ENCODE measurements at regions not wholly inside any gene's neighbourhood (a gene's known extent, or its start where the extent isn't known, plus 50 kb on each side); places are given as distances from the start of the nearest gene placed in this dataset.
A peak's percentile ranks its signal among the peaks of the same experiment; 100 is the strongest.

- TF ChIP-seq PATZ1 (tag by site-specific recombination; IDR thresholded peaks at IDR 0.05) (peak; percentile 31; the same call in 1 of the 2 replicates), ZNF433 (tag by site-specific recombination; IDR thresholded peaks at IDR 0.05; ENCODE audit: low read depth) (no peak), ZNF580 (tag by site-specific recombination; IDR thresholded peaks at IDR 0.05) (peak; percentile 72; the same call in 1 of the 2 replicates), ZNF596 (tag by site-specific recombination; IDR thresholded peaks at IDR 0.05) (peak; percentile 61), OVOL3 (tag by site-specific recombination; IDR thresholded peaks at IDR 0.05) (peak; percentile 83)
Measured at GRCh38 chrX:74179499-74179898, 124.5 kb upstream of the ZCCHC13 start (continued).

DNA sequence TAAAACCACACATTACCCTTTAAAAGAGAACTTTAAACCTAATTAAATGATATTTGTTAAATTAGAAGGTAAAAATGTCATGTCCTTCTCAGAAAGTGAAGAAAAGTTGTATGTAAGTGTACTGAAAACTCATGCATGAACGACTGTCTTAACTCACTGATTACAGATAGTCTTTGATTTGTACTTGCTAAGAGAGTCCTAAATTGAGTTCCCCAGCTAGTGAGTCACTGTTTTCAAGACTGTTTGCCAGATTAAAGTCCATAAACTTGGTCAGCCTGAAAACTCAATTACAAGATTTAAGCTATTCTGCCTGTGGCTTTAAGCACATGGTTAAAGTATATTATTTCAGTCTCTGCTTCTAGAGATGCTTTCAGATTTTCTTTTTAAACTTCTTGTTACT is 124.9 kb upstream of the ZCCHC13 start:
- CTCF ChIA-PET: interaction anchor here (1.3 kb wide), 1 partner anchor 45 kb away, joined by 6 read pairs; no protein-coding TSS in a partner anchor
- peak overlapping the region; percentile 51 for H3K27ac ChIP-seq (ENCODE audit: extremely low read depth, low read depth, low read length)
- no peak overlapping the region for H3K4me3 ChIP-seq (ENCODE audit: low read depth, low read length)
- no peaks in the 10 kb centered on the region; the same call in 1 of the 2 replicates for H3K9me3 ChIP-seq (ENCODE audit: control insufficient read depth, insufficient read depth, low read depth, low read length)
- H3K36me3 ChIP-seq (ENCODE audit: control insufficient read depth in 2 of 2, insufficient read depth in 1 of 2, low read length in 2 of 2): no peaks in the 10 kb centered on the region
- peaks cover 6% of the 10 kb centered on the region; the same call in 1 of the 2 replicates for H3K4me1 ChIP-seq (ENCODE audit: control insufficient read depth, insufficient read depth, low read length)
- TF ChIP-seq ZBTB44 (tag by site-specific recombination; IDR thresholded peaks at IDR 0.05) (peak; percentile 51; the same call in 1 of the 2 replicates), ZBTB10 (tag by site-specific recombination; IDR thresholded peaks at IDR 0.05) (no peak)
- POLR2A ChIA-PET: no interaction called here

DNA sequence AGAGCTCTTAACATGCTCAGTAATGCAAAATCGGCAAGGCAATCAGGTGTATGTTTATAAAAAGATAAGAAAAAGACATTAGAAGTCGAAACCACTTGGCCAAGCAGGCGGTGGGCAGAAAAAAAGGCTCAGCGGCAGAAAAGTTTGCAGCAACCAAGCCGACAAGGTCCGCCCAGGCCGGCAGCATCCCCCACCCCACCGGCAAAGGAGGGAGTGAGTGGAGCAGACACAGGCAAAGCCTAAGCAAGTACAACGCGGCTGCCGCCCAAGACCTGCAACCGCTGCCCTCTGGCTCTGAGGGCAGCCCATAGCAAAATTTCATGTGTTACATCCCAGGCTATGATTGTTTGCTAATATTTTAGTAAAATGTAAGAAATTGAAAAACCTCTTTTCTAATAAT is 125.4 kb upstream of the ZCCHC13 start:
- CTCF ChIA-PET: interaction anchor here (1.3 kb wide), 1 partner anchor 44 kb away, joined by 6 read pairs; no protein-coding TSS in a partner anchor
- peak overlapping the region; percentile 60 for H3K27ac ChIP-seq (ENCODE audit: extremely low read depth, low read depth, low read length)
- no peak overlapping the region for H3K4me3 ChIP-seq (ENCODE audit: low read depth, low read length)
- H3K36me3 ChIP-seq (ENCODE audit: control insufficient read depth in 2 of 2, insufficient read depth in 1 of 2, low read length in 2 of 2): no peaks in the 10 kb centered on the region
- H3K4me1 ChIP-seq (ENCODE audit: control insufficient read depth, insufficient read depth, low read length): peaks cover 6% of the 10 kb centered on the region; the same call in 1 of the 2 replicates
- POLR2A ChIA-PET: no interaction called here
- H3K9me3 ChIP-seq (ENCODE audit: control insufficient read depth, insufficient read depth, low read depth, low read length): no peaks in the 10 kb centered on the region; the same call in 1 of the 2 replicates
- TF ChIP-seq ZNF843 (tag by site-specific recombination; IDR thresholded peaks at IDR 0.05) (0 out of 2 replicates have a peak, but pooled peaks have one; percentile 13), ZNF132 (tag by site-specific recombination; IDR thresholded peaks at IDR 0.05; ENCODE audit: borderline replicate concordance) (no peak), ZNF391 (tag by site-specific recombination; IDR thresholded peaks at IDR 0.05; ENCODE audit: borderline replicate concordance, low read depth) (no peak), GLI4 (tag by site-specific recombination; IDR thresholded peaks at IDR 0.05) (no peak), ZNF488 (tag by site-specific recombination; IDR thresholded peaks at IDR 0.05) (no peak), ZNF544 (tag by site-specific recombination; IDR thresholded peaks at IDR 0.05) (no peak), ATF2 (tag by site-specific recombination; IDR thresholded peaks at IDR 0.05; ENCODE audit: low read depth) (no peak), ZNF561 (tag by site-specific recombination; IDR thresholded peaks at IDR 0.05; ENCODE audit: borderline replicate concordance) (no peak)
- TF ChIP-seq, protein P1, sequence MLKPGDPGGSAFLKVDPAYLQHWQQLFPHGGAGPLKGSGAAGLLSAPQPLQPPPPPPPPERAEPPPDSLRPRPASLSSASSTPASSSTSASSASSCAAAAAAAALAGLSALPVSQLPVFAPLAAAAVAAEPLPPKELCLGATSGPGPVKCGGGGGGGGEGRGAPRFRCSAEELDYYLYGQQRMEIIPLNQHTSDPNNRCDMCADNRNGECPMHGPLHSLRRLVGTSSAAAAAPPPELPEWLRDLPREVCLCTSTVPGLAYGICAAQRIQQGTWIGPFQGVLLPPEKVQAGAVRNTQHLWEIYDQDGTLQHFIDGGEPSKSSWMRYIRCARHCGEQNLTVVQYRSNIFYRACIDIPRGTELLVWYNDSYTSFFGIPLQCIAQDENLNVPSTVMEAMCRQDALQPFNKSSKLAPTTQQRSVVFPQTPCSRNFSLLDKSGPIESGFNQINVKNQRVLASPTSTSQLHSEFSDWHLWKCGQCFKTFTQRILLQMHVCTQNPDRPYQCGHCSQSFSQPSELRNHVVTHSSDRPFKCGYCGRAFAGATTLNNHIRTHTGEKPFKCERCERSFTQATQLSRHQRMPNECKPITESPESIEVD (tag by site-specific recombination; IDR thresholded peaks at IDR 0.05): 0 out of 2 replicates have a peak, but pooled peaks have one; percentile 16
- TF ChIP-seq, protein P2, sequence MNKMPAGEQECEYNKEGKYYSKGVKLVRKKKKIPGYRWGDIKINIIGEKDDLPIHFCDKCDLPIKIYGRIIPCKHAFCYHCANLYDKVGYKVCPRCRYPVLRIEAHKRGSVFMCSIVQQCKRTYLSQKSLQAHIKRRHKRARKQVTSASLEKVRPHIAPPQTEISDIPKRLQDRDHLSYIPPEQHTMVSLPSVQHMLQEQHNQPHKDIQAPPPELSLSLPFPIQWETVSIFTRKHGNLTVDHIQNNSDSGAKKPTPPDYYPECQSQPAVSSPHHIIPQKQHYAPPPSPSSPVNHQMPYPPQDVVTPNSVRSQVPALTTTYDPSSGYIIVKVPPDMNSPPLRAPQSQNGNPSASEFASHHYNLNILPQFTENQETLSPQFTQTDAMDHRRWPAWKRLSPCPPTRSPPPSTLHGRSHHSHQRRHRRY (tag by site-specific recombination; IDR thresholded peaks at IDR 0.05): no peak

All from HEK293 (cell line).